ENCODE measurements at regions not wholly inside any gene's neighbourhood (a gene's known extent, or its start where the extent isn't known, plus 50 kb on each side); places are given as distances from the start of the nearest gene placed in this dataset.
A peak's percentile ranks its signal among the peaks of the same experiment; 100 is the strongest.
"Not testable (repeated sequence)": the region's sequence is repeated elsewhere in the genome, so short reads cannot be mapped to it uniquely, and the experiment has no call there.

GRCh38 chr2:111239581-111240249 lies 119.0 kb downstream of the BCL2L11 start:
- Mint-ChIP-seq H3K27me3 (no peaks in the 10 kb centered on the region), H3K27ac (no peak overlapping the region), H3K9me3 (no peaks in the 10 kb centered on the region), H3K4me1 (no peaks in the 10 kb centered on the region), H3K4me3 (no peak overlapping the region), H3K36me3 (ENCODE audit: low read depth) (no peaks in the 10 kb centered on the region)
- no peak for ATAC-seq (replicated peaks)

GRCh38 chr2:111243295-111243694 lies 122.6 kb downstream of the BCL2L11 start:
- H3K27me3 Mint-ChIP-seq = no peaks in the 10 kb centered on the region
- ATAC-seq (replicated peaks) = no peak
- H3K36me3 Mint-ChIP-seq (ENCODE audit: low read depth) = no peaks in the 10 kb centered on the region
- H3K27ac Mint-ChIP-seq = no peak overlapping the region
- H3K4me1 Mint-ChIP-seq = no peaks in the 10 kb centered on the region
- H3K9me3 Mint-ChIP-seq = no peaks in the 10 kb centered on the region
- H3K4me3 Mint-ChIP-seq = no peak overlapping the region

GRCh38 chr2:111244864-111245263 lies 124.2 kb downstream of the BCL2L11 start:
- no peak overlapping the region for H3K27ac Mint-ChIP-seq
- no peak overlapping the region for H3K4me3 Mint-ChIP-seq
- H3K27me3 Mint-ChIP-seq = no peaks in the 10 kb centered on the region

GRCh38 chr2:111246620-111247061 lies 125.9 kb downstream of the BCL2L11 start:
- ATAC-seq (replicated peaks) = no peak
- H3K27me3 Mint-ChIP-seq = no peaks in the 10 kb centered on the region
- H3K9me3 Mint-ChIP-seq = peaks cover 1% of the 10 kb centered on the region
- H3K4me3 Mint-ChIP-seq = no peak overlapping the region
- no peak overlapping the region for H3K27ac Mint-ChIP-seq
- no peaks in the 10 kb centered on the region for H3K36me3 Mint-ChIP-seq (ENCODE audit: low read depth)
- peaks cover 5% of the 10 kb centered on the region for H3K4me1 Mint-ChIP-seq

More at GRCh38 chr2:111244864-111245263, 124.2 kb downstream of the BCL2L11 start:
- no peak for ATAC-seq (replicated peaks)
- Mint-ChIP-seq H3K36me3 (ENCODE audit: low read depth) (no peaks in the 10 kb centered on the region), H3K9me3 (no peaks in the 10 kb centered on the region), H3K4me1 (no peaks in the 10 kb centered on the region)

GRCh38 chr2:111247491-111247890 lies 126.8 kb downstream of the BCL2L11 start:
- Mint-ChIP-seq H3K27me3 (no peaks in the 10 kb centered on the region), H3K27ac (no peak overlapping the region), H3K36me3 (ENCODE audit: low read depth) (no peaks in the 10 kb centered on the region), H3K4me3 (no peak overlapping the region), H3K4me1 (peaks cover 6% of the 10 kb centered on the region), H3K9me3 (peaks cover 5% of the 10 kb centered on the region)
- no peak for ATAC-seq (replicated peaks)

GRCh38 chr2:111249806-111250205 lies 129.1 kb downstream of the BCL2L11 start:
- peaks cover 6% of the 10 kb centered on the region for H3K4me1 Mint-ChIP-seq
- H3K4me3 Mint-ChIP-seq = no peak overlapping the region
- no peak for ATAC-seq (replicated peaks)
- no peak overlapping the region for H3K27ac Mint-ChIP-seq
- H3K36me3 Mint-ChIP-seq (ENCODE audit: low read depth) = no peaks in the 10 kb centered on the region
- H3K9me3 Mint-ChIP-seq = peaks cover 5% of the 10 kb centered on the region
- H3K27me3 Mint-ChIP-seq = no peaks in the 10 kb centered on the region

- no peaks in the 10 kb centered on the region for H3K36me3 Mint-ChIP-seq (ENCODE audit: low read depth)
- peaks cover 6% of the 10 kb centered on the region for H3K4me1 Mint-ChIP-seq
- H3K27ac Mint-ChIP-seq = no peak overlapping the region
- H3K9me3 Mint-ChIP-seq = peaks cover 5% of the 10 kb centered on the region
- no peak for ATAC-seq (replicated peaks)
- no peak overlapping the region for H3K4me3 Mint-ChIP-seq
- H3K27me3 Mint-ChIP-seq = no peaks in the 10 kb centered on the region
These were observed 129.8 kb downstream of the BCL2L11 start for GRCh38 chr2:111250448-111251030.

- ATAC-seq (replicated peaks) = no peak
- Mint-ChIP-seq H3K27me3 (no peaks in the 10 kb centered on the region), H3K36me3 (ENCODE audit: low read depth) (no peaks in the 10 kb centered on the region), H3K27ac (peak overlapping the region; percentile 7), H3K9me3 (peaks cover 5% of the 10 kb centered on the region), H3K4me1 (peaks cover 6% of the 10 kb centered on the region), H3K4me3 (no peak overlapping the region)
These were observed 131.0 kb downstream of the BCL2L11 start for GRCh38 chr2:111251711-111252110.

GRCh38 chr2:111252436-111252835 lies 131.7 kb downstream of the BCL2L11 start:
- Mint-ChIP-seq H3K27ac (no peak overlapping the region), H3K9me3 (peaks cover 5% of the 10 kb centered on the region), H3K4me3 (no peak overlapping the region), H3K4me1 (peaks cover 6% of the 10 kb centered on the region), H3K36me3 (ENCODE audit: low read depth) (no peaks in the 10 kb centered on the region), H3K27me3 (no peaks in the 10 kb centered on the region)
- no peak for ATAC-seq (replicated peaks)

- not testable (repeated sequence) for H3K27me3 Mint-ChIP-seq; H3K4me1 Mint-ChIP-seq; H3K9me3 Mint-ChIP-seq; ATAC-seq (replicated peaks); H3K27ac Mint-ChIP-seq; H3K36me3 Mint-ChIP-seq (ENCODE audit: low read depth); H3K4me3 Mint-ChIP-seq
These were observed 134.2 kb downstream of the BCL2L11 start for GRCh38 chr2:111254916-111255315.

GRCh38 chr2:111256628-111257027 lies 135.9 kb downstream of the BCL2L11 start:
- not testable (repeated sequence) for H3K36me3 Mint-ChIP-seq (ENCODE audit: low read depth); H3K27me3 Mint-ChIP-seq; H3K4me3 Mint-ChIP-seq; H3K4me1 Mint-ChIP-seq; H3K9me3 Mint-ChIP-seq; H3K27ac Mint-ChIP-seq
- ATAC-seq (replicated peaks) = peak; percentile 48

- H3K9me3 Mint-ChIP-seq; H3K4me3 Mint-ChIP-seq; H3K27me3 Mint-ChIP-seq; H3K4me1 Mint-ChIP-seq; H3K27ac Mint-ChIP-seq; ATAC-seq (replicated peaks); H3K36me3 Mint-ChIP-seq (ENCODE audit: low read depth): not testable (repeated sequence)
These were observed 136.9 kb downstream of the BCL2L11 start for GRCh38 chr2:111257607-111258006.

GRCh38 chr2:111258318-111258717 lies 137.6 kb downstream of the BCL2L11 start:
- peak; percentile 67 for ATAC-seq (replicated peaks)
- H3K27ac Mint-ChIP-seq; H3K27me3 Mint-ChIP-seq; H3K4me3 Mint-ChIP-seq; H3K9me3 Mint-ChIP-seq; H3K4me1 Mint-ChIP-seq; H3K36me3 Mint-ChIP-seq (ENCODE audit: low read depth): not testable (repeated sequence)

- H3K27me3 Mint-ChIP-seq; H3K4me1 Mint-ChIP-seq; H3K9me3 Mint-ChIP-seq; H3K4me3 Mint-ChIP-seq; H3K27ac Mint-ChIP-seq; ATAC-seq (replicated peaks); H3K36me3 Mint-ChIP-seq (ENCODE audit: low read depth): not testable (repeated sequence)
These were observed 142.1 kb downstream of the BCL2L11 start for GRCh38 chr2:111262627-111263379.

- H3K36me3 Mint-ChIP-seq (ENCODE audit: low read depth); H3K27ac Mint-ChIP-seq; H3K27me3 Mint-ChIP-seq; H3K9me3 Mint-ChIP-seq; H3K4me3 Mint-ChIP-seq; H3K4me1 Mint-ChIP-seq; ATAC-seq (replicated peaks): not testable (repeated sequence)
These were observed 142.8 kb downstream of the BCL2L11 start for GRCh38 chr2:111263380-111264017.
